GM19324 (cell line): ENCODE measurements at regions not wholly inside any gene's neighbourhood (a gene's known extent, or its start where the extent isn't known, plus 50 kb on each side); places are given as distances from the start of the nearest gene placed in this dataset.
"Not testable (repeated sequence)": the region's sequence is repeated elsewhere in the genome, so short reads cannot be mapped to it uniquely, and the experiment has no call there.

ENCODE experiments used
- ATAC-seq: cut with Tn5 transposase; IDR thresholded peaks from one replicate; pipeline ENCODE4 v1.9.1; 2021; ENCODE audit warnings: mild to moderate bottlenecking, moderate library complexity; ENCODE audit not compliant: unreplicated experiment, low FRiP score

DNA sequence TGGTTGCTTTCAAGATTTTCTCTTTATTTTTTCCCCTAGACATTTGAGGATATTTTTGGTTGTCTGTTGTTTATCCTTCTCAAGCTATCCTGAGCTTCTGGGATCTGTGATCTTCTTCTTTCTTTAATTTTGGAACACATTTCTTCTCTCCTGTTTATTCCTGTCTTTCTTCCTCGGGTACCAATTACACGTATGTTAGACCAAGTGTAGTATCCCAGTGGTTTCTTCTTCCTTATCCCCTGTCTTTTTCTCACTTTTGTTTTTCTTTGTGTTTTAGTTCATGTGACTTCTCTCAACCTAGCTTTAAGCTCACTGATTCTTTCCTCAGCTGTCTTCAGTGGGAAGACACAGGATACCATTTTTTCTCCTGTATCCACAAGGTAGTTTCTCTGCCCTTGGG is 120.0 kb downstream of the GALR1 start:
- no peak for ATAC-seq

GRCh38 chr18:77373730-77374445 is 124.2 kb downstream of the GALR1 start:
- no peak for ATAC-seq

DNA sequence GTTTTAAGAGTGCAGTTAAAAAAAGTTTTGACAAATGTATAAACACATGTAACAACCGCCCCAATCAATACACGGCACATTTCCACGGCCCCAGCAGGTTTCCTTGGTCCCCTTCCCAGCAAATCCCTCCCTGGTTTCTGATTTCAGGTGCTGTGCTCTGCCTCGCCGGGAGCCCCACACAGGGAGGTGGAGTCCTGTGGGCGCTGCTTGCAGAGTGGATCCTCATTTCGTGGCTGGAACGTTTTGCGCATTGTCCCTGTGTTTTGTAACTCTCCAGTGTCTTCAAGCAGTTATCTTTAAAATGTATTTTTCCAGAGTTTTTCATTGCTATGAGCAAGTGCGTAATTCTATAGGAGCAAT is 124.8 kb downstream of the GALR1 start:
- no peak for ATAC-seq

DNA sequence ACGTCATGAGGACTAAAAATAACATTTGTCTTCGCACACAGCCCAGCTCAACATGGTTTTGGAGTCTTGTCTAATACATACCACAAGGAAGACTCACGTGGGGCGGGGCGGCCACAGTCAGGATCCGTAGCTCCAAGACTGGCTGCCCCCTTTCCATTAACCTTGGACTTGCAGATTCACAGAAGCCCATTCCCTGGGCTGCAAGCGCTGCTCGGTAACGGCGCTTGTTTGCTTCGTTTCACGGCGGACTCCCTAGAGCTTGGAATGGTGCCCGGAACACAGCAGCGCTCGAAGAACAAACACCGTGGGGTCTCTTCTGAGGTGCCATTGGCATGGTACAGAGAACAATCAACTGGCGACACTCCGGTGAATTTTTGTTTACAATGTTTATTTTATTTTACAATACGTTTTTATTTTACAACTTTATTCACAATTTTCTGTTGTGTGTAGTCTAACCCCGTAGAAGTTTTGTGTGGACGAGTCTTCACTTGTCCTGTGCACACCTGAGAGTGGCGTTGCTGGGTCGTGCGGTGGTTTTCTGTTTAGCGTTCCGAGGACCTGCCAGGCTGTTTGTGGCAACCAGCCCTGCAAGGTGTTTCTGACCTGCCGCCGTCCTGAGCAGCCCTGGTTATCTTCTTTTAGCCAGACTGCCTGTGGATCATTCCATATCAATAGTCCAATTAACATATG is 126.5 kb downstream of the GALR1 start:
- ATAC-seq: no peak

DNA sequence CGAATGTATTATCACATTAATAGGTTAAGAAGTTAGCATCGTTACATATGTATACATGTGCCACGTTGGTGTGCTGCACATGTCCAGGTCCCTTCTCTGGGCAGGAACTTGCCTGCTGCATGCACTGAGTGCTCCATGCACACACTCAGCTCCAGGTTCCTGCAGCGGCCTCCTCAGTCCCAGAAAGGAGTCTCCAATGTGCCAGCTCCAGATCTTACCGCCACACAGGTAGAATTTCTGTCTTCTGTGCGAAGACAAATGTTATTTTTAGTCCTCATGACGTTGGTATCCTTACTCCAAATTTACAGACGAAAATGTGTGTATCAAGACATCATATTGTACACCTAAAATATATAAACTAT is 127.1 kb downstream of the GALR1 start:
- no peak for ATAC-seq

GRCh38 chr18:77377813-77378212 is 128.2 kb downstream of the GALR1 start:
- no peak for ATAC-seq

GRCh38 chr18:77379976-77380509 is 130.4 kb downstream of the GALR1 start:
- ATAC-seq: no peak

- ATAC-seq: no peak
These were observed 131.0 kb downstream of the GALR1 start for GRCh38 chr18:77380695-77381094.

DNA sequence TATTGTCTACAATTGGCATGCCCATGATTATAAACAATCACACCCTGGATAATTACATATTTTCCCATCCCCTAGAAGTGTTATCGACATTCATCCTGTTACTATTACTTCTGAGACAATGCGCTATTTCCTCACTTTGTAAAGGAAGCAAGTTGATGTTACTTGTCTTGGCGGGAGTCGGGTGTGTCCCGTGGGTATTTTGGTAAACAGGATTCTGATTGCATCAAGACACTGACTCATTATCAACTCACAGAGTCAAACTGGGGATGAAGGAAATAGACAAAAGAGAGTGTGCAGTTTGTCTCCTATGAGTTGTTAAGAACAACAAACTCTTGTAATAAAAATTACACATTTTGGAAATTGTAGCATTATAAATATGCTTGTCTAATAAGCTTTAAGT is 142.7 kb downstream of the GALR1 start:
- ATAC-seq: no peak

- no peak for ATAC-seq
These were observed 143.9 kb downstream of the GALR1 start for GRCh38 chr18:77393519-77393918.

DNA sequence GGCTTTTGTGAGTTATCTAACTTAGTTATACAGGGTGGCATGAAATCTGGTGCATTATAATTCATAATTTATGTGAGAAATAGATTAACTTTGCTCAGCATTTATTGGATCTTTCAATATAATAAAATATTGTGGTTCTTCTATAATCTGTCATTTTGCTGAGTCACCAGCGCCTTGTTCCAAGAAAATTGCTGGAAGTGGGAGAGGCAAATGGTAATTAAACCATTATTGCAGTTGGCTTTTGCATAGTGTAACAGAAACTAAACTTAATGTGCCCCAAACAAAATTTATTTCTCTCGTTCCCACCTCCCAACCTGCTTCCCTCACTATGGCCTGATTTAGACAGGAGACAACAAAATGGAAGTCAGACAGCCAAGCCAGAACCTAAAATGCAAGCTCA is 146.3 kb downstream of the GALR1 start:
- no peak for ATAC-seq

GRCh38 chr18:77397056-77397455 is 147.4 kb downstream of the GALR1 start:
- ATAC-seq: no peak

DNA sequence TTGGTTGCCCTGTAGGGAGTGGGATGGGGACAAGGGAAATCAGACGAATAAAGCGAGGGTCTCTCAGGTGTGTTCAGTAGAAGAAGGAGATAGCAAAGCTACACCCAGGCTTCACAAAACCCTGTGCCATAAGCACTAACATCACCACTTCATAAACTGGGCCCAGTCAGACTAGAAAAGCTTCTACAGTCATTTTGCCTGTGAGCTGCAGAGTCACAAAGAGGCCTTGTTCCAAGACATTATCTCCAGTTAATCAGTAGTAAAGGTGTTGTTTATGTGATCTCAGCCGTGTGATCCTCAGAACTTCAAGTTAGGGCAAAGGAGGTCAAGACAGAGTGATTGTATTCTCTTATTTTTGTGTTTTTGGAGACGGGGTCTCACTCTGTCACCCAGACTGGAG is 148.0 kb downstream of the GALR1 start:
- ATAC-seq: no peak

- ATAC-seq: no peak
These were observed 150.9 kb downstream of the GALR1 start for GRCh38 chr18:77400561-77400960.

- no peak for ATAC-seq
These were observed 151.5 kb downstream of the GALR1 start for GRCh38 chr18:77401173-77401572.

DNA sequence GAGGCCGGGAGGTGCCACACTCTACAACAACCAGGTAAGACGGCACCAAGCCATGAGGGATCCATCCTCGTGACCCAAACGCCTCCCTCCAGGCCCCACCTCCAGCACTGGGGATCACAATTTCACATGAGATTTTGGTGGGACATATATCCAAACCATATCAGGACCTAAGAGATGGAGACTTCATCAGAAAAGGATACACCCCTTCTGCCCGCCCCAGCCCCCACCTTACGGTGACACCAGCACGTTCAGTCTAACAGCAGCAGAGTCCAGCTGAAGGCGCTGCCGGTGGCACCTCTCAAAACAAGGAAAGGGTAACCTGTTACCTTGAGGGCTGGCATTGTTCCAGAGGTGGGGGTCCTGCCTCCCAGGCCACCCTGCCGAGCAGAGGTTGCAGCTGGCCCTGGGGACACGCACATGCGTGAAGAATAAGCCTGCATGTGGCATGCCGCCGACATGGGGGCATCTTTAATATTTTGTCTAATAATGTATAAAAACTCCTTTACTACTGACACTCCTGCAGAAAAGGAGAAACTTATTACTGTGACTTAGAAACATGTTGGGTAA is 154.4 kb downstream of the GALR1 start:
- no peak for ATAC-seq

GRCh38 chr18:77405096-77405495 is 155.4 kb downstream of the GALR1 start:
- no peak for ATAC-seq

DNA sequence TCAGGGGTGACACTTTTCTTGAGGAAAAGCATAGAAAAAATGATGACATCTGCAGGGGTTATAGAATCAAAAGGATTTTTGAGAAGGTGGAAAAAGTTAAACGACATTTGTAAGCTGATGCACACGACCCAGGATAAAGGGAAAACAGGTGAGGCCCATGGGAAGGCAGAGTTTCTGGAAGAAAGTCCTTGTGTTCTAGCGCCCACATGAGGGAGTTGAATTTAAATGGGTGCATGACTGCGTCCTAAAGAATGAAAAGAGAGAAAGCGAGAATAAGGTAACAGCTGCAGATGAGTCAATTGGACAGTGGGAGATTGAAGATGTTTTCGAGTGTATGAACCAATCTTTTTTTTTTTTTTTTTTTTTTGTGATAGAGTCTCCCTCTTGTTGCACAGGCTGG is 158.1 kb downstream of the GALR1 start:
- no peak for ATAC-seq

GRCh38 chr18:77421546-77421945 is 171.9 kb downstream of the GALR1 start:
- ATAC-seq: not testable (repeated sequence)

DNA sequence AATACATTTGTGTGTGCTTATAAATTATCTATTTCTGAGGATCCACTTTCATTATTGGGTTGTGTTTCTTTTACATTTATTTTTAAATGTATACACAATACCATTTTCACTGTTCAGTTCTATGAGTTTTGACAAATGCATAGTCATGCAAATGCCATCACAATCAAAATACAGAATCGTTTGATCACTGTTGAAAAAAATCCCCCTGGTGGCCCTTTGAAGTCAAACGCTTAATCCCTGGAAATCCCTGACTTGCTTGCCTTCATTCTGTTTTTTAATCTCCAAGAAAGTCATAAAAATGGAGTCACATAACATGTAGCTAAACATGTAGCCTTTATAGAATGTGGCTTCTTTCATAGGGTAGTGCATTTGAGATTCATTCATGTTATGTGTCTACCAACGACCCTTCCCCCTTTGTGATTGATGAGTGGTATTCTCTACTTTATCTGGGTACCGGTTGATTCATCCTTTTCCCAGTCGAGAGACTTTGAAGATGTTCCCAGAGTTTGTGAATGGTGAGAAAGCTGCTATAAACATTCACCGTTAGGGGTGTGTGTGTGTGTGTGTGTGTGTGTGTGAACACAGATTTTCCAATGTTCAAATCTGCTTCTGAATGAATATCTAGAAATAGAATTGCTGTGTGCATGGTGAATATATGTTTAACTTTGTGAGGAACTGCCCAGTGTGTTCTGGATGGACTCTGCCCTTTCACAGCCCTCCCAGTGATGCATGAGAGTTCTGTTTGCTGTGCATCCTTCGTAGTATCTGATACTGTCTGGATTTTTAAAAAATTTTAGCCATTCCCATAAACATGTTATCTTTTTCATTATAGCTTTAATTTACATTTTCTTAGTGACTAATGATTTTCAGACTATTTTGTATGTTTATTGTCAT is 173.6 kb downstream of the GALR1 start:
- no peak for ATAC-seq

DNA sequence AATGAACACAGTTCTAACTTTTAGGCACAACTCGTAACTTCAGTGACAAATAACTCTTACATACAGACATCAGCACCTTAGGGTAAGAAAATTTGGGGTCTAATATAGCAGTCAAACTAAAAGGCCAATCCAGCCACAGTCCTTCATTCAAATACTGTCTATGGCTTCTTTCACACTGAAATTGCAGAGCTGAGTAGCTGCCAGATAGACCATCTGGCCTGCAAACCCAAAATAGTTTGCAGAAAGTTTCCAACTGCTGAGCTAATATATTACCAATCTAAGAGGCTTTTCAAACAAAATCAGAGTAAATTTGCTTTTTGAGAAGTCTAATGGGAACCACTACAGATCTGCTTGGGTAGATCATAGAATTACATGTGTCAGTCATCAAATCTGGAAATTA is 183.4 kb downstream of the GALR1 start:
- ATAC-seq: no peak
